NCI-H1417 (cell line): ENCODE measurements at regions not wholly inside any gene's neighbourhood (a gene's known extent, or its start where the extent isn't known, plus 50 kb on each side); places are given as distances from the start of the nearest gene placed in this dataset.
A peak's percentile ranks its signal among the peaks of the same experiment; 100 is the strongest.

Experiments
- DNase-seq, 3 experiments: peaks; one replicate each; lab custom pipeline; 2025; lab: John Stamatoyannopoulos, UW

DNA sequence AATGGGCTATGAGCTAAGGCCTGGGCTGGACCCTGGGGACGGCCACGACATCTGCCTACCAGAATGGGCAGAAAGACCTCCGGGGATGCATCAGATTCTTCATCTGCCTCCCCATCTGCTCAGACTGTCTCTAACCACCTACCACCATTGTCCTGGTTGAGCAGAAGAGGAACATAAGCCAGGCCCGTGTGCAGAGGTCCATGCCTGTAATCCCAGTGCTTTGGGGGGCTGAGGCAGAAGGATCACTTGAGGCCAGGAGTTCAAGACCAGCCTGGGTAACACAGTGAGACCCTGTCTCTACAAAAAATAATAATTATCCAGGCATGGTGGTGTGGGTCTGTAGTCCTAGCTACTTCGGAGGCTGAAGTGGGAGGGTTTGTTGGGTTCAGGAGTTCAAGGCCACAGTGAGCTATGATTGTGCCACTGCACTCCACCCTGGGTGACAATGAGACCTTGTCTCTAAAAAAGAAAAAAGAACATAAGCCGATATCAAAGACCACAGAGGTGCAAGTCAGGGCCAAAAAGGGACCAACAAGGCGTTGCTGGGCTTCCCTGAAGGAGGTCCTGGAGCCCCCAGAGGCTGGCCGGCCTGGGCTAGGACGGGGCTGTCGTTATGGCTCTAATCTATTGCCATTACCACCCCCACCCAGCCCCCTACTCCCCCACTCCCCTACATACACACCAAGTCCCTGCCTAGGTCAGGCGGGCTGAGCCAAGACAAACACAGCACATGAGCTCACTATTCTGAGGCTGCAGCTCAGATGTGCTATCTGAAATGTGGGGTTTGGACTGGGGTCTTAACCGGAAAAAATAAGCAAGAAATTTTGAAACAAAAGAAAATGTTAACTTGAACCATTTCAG, 239.2 kb upstream of the RAB4A start:
- no peak for DNase-seq

DNA sequence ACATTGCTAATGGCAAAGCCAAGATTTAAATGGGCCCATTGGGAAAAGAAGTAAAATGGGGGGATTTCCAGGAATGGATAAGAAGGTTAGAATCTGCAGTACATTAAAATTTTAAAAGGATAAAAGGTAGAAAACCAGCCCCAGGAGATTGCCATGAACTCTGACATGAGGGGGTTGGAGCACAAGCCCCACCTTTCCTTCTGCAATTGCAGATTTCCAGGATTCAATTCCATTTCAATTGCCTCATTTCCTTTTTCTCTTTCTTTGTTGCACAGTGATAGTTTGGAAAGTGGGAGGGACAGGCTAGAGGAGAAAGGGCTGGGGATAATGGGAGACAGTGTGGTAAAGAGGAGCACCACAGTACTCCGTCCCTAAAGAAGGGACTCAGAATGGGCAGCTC, 238.5 kb upstream of the RAB4A start:
- no peak for DNase-seq

DNA sequence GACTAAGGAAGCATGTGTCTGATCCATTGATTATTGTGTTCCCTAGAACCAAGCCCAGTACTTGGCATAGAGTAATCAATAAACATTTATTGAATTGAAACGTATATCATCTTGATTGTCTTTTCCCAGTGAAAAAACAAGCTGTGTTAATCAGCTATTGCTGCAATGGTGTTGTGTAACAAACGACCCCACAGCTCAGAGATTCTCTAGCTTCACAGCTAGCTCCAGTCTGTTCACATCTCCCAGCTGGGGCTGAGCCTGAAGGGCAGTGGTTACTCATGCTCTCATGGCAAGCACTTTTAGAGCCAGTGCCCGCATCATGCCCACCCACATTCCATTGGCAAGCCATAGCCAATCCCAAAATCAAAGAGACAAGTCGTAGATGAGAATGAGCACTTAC, 237.4 kb upstream of the RAB4A start:
- no peak for DNase-seq

DNA sequence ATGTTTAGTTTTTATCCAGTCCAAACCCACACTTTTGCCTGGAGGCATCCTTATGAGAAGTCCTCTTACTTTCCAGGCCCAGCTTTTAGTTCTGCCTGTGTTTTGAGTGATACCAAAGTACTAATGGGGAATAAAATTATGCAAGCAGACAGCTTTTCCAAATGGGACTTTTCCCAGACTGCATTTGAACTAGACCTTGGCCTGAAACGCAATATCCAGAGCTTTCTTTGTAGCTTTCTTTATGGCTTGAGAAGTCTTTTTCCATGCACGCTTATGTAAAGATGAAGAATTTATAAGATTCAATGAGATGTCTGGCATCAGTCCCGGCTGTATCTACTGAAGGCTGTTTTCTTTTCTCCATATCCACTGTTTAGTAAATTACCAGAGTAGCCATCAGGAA, 236.6 kb upstream of the RAB4A start:
- no peak for DNase-seq

DNA sequence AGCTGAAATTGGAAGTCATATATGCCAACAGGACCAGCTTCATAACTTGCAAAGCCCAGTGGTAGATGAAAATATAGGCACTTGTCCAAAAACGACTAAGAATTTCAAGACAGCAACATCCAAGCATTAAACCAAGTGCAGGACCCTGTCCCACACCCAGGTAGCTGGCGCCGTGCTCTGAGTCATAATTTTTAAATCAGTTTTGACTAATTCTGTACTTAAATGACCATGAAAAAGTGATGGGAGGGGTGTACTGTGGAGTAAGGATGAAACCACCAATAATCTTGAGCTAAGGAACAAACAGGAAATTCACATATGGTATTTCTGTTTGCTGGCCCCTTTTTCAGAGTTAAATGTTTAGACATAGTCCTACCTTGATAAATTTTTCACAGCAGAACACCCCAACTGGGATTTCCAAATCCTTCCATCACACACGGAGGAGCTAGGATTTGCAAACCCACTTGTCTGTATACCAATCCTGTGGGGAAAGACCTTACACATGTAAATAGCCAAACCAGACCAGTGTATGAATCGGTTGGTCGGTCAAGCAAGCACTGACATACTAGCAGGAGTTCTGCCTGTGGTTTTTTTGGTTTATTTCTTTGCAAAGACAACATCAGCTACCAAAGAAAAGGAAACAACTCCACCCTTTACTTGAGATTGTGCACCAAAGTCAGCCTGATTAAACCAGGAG, 235.7 kb upstream of the RAB4A start:
- no peak for DNase-seq

DNA sequence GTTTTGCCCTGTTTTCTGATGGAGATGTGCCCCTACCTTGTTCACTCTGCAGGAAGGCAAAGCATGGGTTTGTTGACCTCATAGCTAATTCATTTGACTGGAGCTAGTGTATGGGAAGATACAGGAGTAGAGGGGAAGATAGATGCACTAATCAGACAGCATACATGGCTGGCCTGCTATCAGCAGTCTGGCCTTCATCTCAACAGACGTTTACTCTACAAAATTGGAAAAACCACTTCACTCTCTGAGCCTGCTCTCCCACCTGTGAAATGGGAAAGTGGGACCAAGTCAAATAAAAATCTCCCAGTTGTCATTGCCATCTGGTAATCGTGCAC, 235.2 kb upstream of the RAB4A start:
- no peak for DNase-seq

DNA sequence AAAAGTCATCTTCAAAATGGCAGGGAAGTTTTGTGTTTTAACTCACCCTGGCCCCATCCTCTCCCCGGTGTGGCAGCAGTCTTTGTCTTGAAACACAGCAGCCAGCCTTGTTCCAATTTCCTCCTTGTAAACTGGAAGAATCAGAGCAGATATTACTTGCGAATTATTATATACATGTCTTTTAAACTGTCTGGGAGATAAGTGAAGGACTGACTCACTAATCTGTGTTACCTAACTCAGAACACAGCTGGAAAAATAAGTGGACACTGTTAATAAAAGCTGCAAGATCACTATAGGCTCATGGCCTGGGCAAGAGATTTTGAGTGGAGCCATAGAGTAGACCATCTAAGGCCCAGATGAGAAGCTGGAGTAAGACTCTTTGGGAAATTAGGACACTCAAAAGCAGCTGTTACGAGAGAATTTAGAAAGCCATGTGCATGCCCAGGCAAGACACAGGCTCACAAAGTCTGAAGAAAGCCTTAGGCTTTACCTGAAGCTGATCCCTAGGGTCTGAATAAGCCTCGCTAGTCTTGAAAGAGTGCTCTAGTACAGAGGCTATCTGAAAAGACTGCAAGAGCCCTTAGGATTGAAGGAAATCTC, 233.0 kb upstream of the RAB4A start:
- DNase-seq, result no peak

DNA sequence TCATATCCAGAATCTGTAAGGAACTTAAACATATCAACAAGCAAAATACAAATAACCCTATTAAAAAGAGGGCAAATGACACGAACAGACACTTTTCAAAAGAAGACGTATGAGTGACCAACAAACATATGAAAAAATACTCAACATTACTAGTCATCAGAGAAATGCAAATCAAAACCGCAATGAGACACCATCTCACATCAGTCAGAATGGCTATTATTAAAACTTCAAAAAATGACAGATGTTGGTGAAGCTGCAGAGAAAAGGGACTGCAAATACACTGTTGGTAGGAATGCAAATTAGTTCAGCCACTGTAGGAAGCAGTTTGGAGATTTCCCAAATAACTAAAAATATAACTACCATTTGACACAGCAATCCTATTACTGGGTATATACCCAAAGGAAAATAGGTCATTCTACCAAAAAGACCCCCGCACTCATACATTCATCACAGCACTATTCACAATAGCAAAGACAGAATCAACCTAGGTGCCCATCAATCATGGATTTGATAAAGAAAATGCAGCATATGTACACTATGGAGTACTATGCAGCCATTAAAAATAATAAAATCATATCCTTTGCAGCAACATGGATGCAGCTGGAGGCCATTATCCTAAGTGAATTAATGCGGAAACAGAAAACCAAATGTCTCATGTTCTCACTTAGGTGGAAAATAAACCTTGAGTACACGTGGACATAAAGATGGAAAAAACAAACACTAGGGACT, 230.1 kb upstream of the RAB4A start:
- no peak for DNase-seq

DNA sequence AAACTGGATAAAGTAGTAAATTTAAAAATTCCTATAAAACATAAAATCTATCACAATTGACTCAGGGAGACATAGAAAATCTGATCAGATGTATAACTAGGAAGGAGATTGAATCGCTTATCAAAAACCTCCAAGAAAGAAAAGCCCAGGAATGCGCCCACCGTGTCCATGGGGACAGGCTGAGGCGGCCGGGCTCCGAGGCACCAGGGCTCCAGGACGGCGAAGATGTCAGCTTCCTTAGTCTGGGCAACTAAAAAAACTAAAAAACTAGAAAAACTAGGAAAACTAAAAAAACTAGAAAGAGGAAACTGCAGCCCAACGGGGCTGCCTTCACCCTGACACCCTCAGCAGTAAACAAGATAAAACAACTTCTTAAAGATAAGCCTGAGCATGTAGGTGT, 229.0 kb upstream of the RAB4A start:
- no peak for DNase-seq

DNA sequence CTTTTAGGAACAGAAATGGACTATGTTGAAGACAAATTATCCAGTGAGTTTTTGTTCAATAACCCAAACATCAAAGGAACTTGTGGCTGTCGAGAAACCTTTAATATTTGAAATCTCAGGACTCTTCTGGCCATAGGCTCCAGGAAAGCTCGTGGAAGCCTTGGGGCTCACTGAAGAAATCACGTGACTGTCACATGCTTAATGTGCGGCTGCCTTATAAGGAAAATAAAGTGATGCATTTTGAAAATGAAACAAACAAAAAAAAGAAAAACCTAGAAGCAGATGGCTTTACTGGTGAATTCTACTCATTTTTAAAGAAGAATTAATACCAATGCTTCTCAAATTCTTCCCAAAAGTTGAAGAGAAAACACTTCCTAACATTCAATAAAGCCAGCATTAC, 228.4 kb upstream of the RAB4A start:
- DNase-seq, result no peak

DNA sequence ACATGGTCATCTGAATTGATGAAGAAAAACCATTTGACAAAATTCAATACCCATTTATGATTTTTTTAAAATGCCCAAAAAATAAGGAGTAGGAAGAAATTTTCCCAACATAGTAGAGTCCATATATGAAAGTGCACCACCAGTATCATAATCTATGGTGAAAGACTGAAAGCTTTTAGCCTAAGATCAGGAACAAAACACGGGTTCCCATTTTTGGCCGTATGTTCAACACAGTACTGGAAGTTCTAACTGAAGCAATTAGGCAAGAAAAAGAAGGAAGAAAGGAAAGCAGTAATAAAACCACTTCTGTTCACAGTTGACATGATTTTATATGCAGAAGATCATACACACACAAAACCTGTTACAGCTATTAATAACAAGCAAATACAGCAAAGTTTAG, 227.8 kb upstream of the RAB4A start:
- no peak for DNase-seq

DNA sequence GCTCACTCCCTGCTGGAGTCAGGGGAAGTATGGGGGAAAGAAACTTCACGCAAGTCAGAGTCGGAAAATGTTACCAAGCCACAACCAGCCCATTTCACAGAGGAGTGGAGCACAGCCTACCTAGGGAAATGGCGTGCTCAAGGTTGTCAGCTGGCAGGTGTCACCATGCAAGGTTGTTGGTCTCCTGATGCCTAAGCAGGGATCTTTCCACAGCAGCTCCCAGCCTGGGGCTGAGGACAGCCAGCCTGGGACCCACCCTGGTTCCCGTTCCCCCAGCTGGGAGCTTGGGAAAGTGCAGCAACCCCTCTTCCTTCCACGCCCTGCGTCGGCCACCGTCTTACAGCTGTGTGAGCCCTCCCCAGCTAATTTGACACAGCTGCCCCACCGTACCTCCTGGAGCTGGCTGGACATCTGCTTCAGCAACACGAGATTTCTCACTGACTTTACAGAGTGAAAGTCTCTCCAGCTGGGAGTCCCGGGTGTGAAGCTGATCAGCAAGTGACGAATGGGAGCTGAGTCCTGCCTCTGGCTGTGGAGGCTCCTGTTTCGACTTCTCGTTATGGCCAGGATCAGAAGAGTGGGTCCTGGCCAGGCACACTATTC, 224.6 kb upstream of the RAB4A start:
- DNase-seq, result no peak

DNA sequence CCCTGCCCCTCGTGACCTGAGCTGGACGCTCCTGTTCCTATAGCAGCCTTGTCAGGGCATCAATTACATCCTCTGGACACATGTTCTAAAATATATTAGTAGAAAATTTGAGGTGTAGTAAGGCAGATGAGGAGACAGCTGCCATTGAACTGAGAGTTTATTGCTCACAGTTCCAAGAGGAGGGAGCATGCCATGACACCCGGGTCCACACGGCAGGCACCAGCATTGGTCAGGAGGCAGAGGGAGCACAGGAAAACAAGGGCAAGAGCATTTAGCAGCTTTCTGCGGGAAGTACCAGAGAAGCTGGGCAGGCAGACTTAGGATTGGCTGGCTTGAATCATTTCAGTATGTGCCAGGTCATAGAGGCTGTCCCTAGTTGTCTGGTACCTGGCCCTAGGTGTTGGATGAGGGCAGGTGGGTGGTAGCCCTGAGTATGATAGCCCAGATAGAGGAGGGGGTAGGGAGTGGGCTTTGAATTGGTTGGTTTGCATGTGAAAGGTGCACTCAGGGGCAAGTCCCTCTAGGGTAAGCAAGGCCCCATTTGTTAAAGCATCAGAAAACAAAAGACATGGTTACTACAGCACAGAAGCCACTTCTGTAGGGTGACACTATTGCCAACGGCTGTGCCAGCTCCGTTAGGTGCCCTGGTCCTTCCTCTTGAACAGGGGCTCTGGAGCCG, 223.6 kb upstream of the RAB4A start:
- no peak for DNase-seq

DNA sequence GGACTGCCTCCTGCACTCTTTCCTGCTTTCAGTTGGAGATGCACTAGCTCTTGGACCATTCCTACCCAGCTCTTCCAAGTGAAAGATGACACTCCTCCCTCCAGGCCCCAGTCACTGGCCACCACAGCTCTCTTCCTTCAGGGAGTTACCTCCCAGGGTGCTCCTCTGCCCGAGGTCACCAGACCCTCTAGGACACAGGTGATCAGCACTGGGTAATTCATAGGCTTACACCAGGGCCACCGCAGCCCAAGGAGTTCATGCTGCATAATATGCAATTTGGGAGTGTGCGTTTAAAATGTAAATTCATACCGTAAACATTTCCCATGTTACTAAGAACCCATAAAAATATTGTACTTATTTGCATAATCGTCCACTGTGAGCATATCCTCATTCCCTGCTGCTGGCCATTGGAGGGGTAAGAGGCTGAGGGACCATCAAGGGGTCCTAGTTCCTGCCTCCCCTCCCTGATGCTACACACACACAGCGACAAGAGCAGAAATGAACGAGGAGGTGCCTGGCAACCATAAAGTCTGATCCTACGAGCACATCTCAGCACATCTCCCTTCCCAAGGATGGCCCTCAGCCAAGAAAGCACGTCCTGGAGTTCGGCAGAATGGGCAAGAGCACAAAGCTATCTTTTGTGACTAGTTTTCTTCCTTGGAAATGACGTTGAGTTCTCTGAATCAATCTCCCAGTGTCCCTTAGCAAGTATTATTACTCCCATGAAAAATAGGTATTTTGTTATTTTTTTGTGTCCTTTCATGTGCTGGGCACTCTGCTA, 222.9 kb upstream of the RAB4A start:
- no peak for DNase-seq

DNA sequence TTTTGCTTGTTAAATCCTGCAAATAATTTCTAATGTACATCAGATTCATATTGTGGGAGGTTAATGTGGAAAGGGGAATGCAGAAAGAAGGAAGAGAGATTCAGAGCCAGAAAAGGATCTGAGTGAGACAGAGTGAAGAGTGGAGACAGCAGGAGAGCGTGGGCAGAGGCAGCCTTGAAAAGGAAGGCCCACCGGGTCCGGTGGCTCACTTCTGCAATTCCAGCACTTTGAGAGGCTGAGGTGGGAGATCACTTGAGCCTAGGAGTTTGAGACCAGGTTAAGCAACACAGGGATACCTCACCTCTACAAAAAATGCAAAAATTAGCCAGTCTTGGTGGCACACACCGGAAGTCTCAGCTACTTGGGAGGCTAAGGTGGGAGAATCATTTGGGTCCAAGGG, 222.0 kb upstream of the RAB4A start:
- no peak for DNase-seq

DNA sequence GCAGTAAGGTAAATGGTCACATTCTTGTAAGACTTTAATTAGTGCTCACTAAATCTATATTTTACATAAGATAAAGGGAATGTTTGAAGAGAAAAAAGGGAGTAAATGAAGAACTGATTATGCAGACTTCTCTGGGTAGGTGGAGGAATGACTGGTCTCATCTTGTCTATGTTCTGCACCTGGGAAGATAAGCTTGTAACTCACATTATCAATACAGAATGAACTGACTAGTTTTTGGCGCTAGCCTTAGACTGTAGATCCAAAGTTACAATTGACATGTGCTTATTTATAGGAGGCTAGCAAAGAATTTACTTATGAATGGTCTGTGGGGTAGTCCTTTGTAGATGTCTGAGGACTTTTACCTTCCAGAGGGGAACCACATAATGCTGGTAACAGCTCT, 214.9 kb upstream of the RAB4A start:
- no peak for DNase-seq

DNA sequence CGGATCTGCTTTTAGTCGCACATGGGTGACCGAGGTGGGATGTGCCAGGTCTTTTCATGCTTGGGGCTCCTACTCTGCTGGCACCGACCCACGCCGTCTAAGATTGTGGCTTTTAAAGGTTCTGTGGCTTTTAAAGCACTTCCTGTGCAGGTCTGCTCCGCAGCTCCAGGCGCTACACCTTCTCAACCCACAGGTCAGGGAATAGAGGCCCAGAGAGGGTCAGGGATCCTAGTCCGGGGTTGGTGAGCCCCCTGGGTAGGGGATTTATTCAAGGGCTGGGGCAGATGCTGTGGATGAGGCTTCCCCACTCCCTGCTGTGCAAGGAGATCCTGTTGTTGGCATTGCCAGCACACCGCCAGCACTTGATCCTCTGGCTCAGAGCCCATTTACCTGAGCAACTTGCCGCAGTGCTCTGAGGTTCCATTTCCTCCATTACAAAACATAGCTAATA, 212.8 kb upstream of the RAB4A start:
- DNase-seq, result peak in 1 of 3 experiments; percentile 23

DNA sequence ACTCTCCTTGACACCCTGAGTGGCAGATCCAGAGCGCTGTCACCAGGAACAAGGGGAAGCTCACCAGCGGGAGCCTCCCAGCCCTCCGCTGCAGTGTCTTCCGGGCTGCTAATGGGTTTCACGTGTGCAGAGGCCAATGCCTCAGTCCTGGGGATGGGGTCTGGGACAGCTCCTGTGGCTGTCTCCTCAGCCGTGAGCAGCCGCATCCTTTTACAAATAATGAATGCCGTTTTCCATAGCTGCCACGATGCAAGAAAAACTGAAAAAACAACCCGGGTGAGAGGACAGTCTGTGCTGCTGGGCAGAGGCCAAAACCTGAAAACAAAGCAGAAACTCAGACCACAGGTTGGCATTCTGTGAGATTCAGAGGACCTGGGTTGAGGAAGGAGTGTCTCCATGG, 212.2 kb upstream of the RAB4A start:
- peak in 2 of 3 experiments; percentile 13 to 45 for DNase-seq

DNA sequence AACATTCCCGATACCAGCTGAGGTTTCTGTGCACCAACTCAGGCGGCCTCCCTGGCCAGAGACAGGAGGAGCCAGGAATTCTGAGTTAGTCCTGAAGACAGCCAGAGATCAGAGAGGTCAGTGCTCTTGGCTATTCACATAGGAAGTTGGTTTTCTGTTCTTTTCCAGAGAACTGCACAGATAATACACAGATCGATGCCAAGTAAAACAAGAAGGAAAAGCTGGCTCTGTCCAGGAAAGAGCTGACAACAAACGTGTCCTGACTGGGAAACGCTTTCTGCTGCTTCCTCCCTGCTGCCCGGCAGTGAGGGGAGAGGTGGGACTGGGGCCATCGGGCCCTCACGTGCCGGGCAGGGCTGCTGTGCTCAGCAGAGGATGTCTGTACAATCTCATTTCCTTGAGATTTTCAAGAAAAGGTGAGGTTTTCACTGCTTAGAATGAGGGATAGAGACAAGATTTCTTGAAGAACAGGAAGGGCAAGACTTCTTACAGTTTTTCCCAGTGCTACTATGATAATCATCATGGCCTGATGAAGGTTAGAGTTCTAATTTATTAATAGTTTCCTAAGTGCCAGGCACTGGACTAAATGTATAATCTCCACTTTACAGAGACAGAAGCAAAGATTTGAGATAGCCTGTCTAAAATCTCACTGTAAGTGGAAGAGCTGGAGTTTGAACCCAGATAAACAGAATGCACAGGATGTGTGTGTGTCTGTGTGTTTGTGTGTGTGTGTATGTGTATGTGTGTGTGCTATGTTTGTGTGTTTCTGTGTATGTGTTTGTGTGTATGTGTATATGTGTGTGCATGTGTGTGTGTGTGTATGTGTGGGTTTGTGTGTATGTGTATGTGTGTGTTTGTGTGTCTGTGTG, 211.0 kb upstream of the RAB4A start:
- no peak for DNase-seq

DNA sequence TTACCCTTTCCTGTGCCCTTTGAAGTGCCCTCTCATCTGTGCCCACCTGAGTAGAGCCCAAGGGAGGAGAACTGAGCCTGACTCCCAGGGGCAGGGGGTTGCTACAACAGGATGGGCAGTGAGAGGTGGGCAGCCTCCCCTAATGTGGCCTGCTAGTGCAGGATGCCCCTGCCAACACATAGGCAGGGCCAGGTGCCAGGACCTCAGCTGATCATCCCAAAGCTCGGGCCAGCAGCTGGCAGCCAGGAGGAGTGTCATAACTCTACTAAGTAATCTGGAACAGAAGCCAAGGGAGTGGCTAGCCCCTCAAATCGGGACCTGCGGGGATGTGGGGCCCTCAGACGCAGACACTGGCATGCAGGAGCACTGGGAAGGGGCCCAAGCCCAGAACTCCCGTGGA, 208.8 kb upstream of the RAB4A start:
- DNase-seq, result no peak
